NCI-H1694 (cell line): ENCODE measurements at regions not wholly inside any gene's neighbourhood (a gene's known extent, or its start where the extent isn't known, plus 50 kb on each side); places are given as distances from the start of the nearest gene placed in this dataset.

Experiments
- DNase-seq: peaks from one replicate; lab custom pipeline; 2025; lab: John Stamatoyannopoulos, UW

DNA sequence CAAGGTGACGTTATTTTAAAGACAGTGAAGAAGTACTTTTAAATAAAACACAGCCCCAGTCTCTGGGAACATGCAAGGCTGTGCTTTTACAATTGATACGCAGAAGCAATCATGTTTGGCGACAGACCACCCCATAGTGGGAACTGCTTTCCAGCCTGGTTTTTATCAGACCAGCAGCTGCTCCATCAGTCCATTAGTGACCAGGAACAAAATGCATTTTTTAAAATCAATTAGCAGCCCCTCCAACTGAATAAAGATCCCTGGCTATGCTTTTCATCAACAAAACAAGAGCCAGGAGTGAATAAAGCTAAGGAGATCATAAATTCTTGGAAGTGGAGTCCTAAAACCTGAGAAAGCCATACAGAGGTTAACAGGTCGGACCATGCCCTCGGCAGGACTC is 153.0 kb upstream of the TENM3 start:
- no peak for DNase-seq

GRCh38 chr4:182091128-182091527 is 152.1 kb upstream of the TENM3 start:
- no peak for DNase-seq

- no peak for DNase-seq
Measured at GRCh38 chr4:182093431-182093831, 149.8 kb upstream of the TENM3 start.

DNA sequence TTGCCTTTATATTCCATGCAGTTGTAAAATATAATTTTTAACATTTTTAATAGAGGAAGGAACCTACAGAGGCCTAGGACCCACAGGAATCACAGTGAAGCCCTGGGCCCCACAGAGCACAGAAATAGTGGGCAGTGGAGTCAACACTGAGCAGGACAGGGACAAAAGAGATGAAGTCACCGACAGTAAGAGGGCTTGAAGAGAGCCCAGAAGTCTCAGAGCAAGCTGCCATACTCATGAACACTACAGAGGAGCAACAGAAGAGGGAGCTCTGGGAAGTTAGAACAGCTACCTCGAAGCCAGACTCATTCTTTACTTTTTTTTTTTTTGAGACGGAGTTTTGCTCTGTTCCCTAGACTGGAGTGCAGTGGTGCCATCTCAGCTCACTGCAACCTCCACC is 149.3 kb upstream of the TENM3 start:
- no peak for DNase-seq

GRCh38 chr4:182101618-182102017 is 141.6 kb upstream of the TENM3 start:
- DNase-seq = no peak

- no peak for DNase-seq
Measured at GRCh38 chr4:182102576-182102975, 140.6 kb upstream of the TENM3 start.

- DNase-seq = no peak
Measured at GRCh38 chr4:182103614-182104319, 139.4 kb upstream of the TENM3 start.

- DNase-seq = no peak
Measured at GRCh38 chr4:182105416-182105815, 137.8 kb upstream of the TENM3 start.

DNA sequence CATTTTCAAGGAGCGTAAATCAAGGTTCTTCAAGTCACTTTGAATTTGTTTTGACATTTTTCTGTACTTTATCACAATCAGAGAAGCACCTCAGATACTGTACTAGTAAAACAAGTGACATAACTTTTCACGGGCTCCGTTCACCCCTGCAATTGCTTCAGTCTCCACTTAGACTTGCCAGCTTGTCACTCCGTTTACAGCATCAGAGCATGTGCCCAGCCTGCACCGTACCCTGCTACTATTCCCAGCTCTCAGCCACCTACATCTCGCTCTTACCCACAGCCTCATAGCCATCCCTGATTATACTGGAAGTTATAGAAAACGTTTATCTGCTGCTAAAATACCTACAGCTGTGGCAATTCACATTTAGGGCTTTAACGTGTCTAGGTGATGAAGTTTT is 135.3 kb upstream of the TENM3 start:
- no peak for DNase-seq

DNA sequence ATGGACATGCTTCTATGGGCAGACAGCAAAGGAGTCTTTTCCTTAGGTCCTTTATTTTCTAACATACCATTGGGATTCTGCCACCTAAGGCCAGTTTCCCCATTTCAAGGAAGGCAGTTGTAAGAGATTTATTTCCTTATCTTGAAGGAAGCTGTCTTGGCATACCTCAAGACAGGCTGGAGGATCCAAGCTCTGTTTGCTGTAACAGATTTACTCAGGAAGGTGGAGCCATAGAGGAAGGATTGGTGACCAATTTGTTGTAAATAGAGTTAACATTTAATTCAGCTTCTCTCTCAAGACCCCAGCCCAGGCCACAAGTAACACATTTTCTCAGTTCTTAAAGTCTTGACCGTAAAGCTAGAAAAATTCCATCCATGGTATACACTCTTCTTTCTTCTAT is 131.6 kb upstream of the TENM3 start:
- no peak for DNase-seq

DNA sequence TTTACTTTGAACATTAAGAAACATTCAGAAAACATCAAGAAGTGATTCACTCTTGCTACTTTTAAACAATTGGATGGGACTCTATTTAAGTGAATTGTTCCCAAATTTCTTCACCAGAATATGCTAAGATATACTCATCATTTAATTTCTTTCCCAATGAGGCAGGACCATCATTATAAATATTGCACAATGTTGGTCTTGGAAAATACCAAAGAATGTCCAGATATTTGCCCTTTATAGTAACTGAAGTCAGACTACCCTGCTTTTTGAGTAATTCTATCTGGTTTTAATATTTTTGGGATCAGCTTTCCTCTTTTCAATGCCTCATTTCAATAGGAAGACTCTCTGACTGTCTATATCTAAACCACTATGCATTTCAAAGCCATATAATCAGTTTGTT is 129.4 kb upstream of the TENM3 start:
- no peak for DNase-seq

DNA sequence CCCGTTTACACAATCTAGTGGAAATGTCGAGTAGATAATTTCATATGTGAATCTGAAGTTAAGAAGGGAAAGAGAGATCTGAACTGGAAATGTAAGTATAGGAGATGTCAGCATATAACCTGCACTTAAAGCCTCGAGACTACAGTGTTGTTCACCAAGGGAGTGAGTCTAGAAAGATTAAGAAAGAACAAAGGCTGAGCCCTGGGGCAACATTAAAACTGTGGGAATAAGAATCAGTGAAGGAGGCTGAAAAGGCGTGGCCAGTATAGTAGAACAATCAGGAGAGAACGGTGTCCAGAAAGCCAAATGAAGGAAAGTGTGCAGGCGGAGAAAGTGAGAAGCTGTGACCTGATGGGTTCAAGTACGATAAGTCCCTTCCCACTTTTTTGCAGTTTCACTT is 118.8 kb upstream of the TENM3 start:
- no peak for DNase-seq

DNA sequence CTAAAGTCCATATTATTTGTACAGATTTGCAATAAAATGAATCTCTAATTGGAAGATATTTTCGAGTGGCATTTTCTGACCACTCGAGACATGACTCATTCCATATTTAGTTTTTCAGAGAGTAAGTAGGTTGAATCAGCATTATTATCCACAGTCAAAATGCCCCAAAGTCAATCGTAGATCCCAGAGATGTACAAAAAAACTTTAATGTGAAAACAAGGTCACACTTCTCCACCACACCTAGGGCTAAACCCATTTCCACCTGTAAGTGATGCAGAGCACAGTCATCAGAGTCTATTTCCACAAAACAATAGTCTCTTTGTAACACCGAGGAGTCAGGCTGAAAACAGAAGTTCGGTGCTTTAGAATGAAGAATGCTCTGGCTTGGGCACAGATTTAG is 117.1 kb upstream of the TENM3 start:
- DNase-seq = no peak

DNA sequence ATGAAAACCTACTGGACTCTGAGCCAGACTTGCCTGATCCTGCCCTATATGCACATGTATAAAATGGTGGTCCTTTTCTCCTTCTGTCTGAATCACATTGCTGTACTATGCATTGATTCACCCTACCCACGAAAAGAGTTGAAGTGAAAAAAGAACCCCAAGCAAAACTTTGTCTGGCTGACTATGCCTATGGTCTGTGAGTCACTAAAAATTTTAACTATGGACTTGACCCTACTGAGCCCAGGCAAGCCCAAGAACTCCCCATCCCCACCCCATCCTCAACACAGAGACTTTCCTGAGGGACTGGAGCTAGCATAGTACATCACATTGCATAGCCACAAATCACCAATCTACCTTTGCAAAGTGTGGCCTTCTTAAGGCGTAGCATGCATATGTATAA is 116.6 kb upstream of the TENM3 start:
- no peak for DNase-seq

DNA sequence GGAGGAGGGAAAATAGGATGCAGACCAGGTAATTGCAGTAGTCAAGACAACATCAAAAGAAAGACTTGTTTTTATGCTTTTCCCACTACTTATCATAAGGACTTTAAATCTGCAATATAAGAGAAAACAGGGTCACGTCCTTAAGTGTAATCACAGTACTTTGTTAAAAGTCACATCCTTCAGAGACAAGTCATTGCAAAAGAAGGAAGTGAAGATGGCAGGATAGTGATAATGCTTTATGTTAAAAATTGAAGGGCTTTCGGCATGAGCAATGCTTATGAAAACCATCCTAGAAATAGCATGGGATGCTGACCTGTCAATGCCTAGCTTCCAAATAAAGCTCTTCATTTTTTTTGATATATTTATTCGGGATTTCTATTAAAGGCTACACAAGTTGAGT is 110.2 kb upstream of the TENM3 start:
- no peak for DNase-seq

DNA sequence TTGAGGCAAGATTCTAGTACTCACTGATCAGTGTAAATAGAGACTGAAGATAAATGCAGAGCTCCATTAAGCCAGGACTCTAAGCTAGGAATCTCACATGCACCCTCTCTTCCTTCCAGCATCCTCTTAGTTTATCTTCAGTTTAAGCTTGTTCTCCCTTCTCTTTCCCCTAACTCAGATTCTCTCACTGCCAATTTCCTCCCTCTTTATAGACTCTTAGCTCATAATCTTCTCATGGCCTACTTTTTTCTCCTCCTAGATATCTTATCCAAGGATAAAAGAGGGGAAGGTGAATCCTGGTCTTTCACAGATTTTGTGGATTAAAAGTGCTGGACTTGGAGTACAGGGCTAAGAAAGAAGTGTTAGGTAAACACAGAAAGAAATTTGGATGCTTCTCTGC is 108.9 kb upstream of the TENM3 start:
- DNase-seq = no peak

GRCh38 chr4:182136201-182136600 is 107.0 kb upstream of the TENM3 start:
- no peak for DNase-seq

GRCh38 chr4:182137343-182137742 is 105.9 kb upstream of the TENM3 start:
- no peak for DNase-seq

DNA sequence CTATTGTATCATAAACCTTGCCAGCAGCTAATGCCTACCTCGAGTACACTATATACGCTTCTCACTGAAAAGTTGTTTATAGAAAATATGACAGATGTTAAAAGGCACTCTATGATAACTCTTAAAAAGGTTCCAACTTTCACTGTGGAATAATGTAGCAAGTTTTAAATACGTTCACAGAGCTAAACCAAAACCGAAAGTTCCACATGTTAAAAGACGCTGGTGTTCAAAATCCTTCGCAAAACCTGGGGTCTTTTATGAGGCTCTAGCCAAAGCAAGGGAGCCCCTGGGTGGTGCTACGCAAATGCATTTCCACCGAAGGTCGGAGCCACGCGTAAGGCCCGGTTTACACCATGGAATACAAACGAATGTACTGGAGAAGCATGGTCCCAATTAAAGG is 103.7 kb upstream of the TENM3 start:
- no peak for DNase-seq

GRCh38 chr4:182140547-182140946 is 102.7 kb upstream of the TENM3 start:
- DNase-seq = no peak

DNA sequence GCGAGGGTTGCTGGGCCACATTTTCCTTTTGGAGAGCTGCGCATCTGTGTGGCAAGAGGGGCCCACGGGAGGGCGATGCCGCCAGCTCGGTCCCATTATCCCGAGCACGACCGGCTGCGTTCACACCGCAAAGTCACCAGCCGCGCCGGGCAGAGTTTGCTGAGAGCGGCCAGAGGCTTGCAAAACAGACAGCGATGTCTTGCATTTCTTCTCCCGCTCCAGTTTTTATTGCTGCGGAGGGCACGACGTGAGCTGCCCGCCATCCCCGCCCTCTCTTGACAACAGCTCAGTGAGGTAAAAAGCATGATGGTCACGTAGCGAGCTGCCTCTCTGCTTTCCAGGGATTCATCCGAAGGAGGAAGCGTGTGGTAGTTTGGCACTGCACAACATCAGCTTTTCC is 102.1 kb upstream of the TENM3 start:
- no peak for DNase-seq

DNA sequence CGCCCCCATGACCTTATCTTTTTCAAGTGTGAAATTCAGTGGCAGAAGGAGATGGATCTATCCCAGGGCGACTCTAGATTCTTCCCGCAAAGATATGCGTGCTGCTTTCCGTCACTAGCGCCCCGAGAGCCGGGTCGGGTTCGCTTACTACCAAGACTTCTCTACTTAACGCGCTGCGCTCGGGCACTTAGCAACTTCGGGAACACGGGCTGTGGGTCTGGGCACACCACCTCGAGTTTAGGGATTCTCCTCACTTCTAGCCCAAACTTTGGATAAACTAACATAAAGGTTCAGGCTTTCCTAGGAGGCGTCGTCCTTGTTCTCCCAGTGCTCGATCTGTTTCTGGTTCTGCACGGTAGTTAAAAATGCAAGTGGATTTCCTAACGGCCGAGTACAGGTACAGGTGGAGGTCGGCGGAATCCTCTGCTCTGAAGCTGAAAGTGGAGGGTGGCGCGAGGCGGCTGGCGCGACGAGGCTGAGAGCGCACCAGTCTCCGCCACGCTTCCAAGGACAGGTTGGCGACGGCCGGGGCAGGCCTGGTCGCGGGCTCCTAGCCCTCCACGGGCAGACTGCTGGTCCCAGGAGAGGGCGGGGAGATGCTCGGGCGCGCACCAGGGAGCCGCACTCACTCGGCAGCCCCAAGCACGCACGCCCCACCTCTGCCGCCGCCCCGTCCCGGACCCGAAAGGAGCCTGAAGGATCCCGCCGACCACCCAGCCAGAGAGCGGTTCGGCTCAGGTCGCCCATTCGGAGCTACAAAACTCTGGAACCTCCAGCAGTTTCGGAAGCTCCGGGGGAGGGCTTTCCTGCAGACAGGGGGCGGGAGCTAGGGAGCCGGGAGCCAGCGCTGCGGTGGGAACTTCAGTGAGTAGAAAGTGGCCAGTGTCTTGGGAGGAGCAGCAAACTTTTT is 100.8 kb upstream of the TENM3 start:
- no peak for DNase-seq

DNA sequence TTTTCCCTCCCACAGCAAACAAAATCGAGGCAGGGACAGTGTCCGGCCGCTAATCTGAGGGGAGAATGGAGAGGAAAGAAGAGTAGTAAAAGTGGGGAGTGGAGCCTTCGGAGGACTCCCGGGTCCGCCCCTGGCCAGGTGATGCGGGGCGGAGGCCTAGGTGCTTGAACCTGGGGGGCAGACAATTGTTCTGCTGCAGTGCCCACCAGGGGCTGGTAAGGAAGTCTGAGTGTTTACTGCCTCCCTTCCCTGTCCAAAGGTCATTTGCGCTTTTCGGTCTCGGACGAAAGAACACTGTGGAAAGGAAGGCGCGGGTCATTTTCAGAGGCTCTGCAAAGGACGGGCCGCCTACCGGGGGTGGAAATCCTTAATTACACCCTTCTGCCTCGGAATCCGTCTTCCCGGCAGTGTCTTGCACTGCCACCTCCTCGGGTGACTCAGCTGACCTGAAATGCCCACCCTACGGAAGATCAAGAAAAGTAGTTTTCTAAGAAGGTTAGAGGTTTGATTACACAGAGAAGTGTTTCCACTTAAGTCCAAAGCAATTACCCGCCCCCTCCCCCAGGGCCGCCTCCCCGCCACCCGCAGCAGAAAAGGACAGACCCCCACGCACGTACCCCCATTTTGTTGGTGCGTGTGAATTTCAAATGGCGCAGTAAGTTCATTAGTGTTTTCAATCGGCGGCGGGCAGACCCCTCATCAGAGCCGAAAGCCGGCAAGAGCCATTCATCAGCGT is 99.9 kb upstream of the TENM3 start:
- DNase-seq = no peak
